ENCODE measurements at regions not wholly inside any gene's neighbourhood (a gene's known extent, or its start where the extent isn't known, plus 50 kb on each side); places are given as distances from the start of the nearest gene placed in this dataset.

DNA sequence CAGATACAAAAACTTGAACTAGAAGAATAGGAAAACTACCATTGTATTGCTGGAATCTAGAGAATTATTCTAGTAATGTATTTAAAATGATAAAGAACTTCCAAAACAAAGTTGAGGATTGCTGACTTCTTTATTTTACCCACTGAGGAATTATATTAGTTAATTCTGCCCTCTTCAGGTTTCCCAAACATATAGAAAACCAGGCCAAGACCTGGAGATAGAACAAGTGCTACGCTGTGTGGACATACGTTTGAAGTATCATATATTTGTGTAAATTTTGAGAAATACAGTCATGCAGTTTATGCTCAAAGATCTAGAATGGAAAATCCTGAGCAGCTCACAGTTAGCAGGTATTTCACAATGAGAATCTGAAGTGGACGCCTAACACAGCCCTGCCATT, 162.3 kb upstream of the CYLC2 start:
- no peak for TF ChIP-seq CTCF (conservative IDR thresholded peaks at IDR 0.05; ENCODE audit: low read depth, low read length)
- no peak for DNase-seq (ENCODE audit: low read depth)
- H3K4me3 ChIP-seq (ENCODE audit: low read depth, low read length): no peak overlapping the region

DNA sequence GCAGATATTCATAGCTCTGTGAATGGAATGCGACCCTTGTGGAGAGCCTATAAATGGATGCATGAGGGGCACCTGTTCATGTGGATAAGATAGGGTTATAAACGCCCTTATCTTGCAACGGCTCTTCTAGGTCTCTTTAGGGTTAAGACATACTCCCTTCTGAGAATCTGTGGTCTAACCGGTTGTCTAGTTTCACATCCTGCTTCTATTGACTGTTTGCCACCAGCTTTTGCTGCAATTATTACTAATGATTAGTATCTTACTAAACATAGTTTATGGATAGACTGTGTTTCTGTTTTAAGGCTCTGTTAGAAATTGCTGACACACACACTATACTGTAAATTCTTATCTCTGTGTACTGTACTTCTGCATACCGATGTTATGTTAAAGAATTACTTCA, 198.9 kb upstream of the CYLC2 start:
- no peak overlapping the region for H3K4me3 ChIP-seq (ENCODE audit: low read depth, low read length)
- no peak for DNase-seq (ENCODE audit: low read depth)
- no peak for TF ChIP-seq CTCF (conservative IDR thresholded peaks at IDR 0.05; ENCODE audit: low read depth, low read length)

GRCh38 chr9:102795532-102795931, 199.6 kb upstream of the CYLC2 start:
- H3K4me3 ChIP-seq (ENCODE audit: low read depth, low read length): no peak overlapping the region
- TF ChIP-seq CTCF (conservative IDR thresholded peaks at IDR 0.05; ENCODE audit: low read depth, low read length): no peak
- DNase-seq (ENCODE audit: low read depth): no peak

DNA sequence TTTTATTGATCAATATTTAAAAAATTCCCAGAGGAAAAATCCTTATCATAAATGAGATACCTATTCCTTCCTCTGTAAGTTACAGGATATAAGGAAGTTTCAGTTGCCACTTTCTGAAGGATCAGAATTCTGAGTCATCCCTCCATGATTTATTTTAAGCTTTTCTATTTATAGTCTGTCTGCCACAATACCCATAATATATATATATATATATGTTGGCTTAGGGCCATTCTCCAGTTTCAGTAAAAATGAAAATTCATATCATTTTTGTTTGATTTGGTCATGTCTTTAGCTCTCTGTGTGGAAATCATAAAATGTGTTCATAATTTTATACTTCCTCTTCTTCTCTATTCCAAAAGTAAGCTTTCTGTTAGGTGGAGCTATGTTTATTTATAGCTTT, 215.8 kb upstream of the CYLC2 start:
- TF ChIP-seq CTCF (conservative IDR thresholded peaks at IDR 0.05; ENCODE audit: low read depth, low read length): no peak
- DNase-seq (ENCODE audit: low read depth): no peak
- H3K4me3 ChIP-seq (ENCODE audit: low read depth, low read length): no peak overlapping the region

GRCh38 chr9:102778746-102779145, 216.4 kb upstream of the CYLC2 start:
- no peak for TF ChIP-seq CTCF (conservative IDR thresholded peaks at IDR 0.05; ENCODE audit: low read depth, low read length)
- no peak for DNase-seq (ENCODE audit: low read depth)
- H3K4me3 ChIP-seq (ENCODE audit: low read depth, low read length): no peak overlapping the region

DNA sequence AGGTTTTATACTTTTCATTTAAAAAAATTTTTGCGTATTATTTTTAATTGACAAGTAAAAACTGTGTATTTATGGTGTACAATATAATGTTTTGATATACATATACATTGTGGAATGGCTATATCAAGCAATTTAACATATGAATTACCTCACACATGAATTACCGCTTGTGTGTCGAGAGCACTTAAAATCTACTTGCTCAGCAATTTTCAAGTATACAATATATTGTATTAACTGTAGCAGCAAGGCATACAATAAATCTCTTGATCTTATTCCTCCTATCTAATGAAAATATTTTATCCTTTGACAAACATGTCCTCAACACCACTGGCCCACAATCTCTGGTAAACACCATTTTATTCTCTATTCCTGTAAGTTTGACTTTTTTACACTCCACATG, 224.4 kb upstream of the CYLC2 start:
- TF ChIP-seq CTCF (conservative IDR thresholded peaks at IDR 0.05; ENCODE audit: low read depth, low read length): no peak
- DNase-seq (ENCODE audit: low read depth): no peak
- no peak overlapping the region for H3K4me3 ChIP-seq (ENCODE audit: low read depth, low read length)

- H3K4me3 ChIP-seq (ENCODE audit: low read depth, low read length): no peak overlapping the region
- no peak for TF ChIP-seq CTCF (conservative IDR thresholded peaks at IDR 0.05; ENCODE audit: low read depth, low read length)
These were observed 225.8 kb upstream of the CYLC2 start for GRCh38 chr9:102769307-102769706.

More at GRCh38 chr9:102769307-102769706, 225.8 kb upstream of the CYLC2 start:
- DNase-seq (ENCODE audit: low read depth): no peak
